CD4-positive, alpha-beta T cell treated with Interleukin-4 for 1 hour (primary cell): ENCODE measurements at regions not wholly inside any gene's neighbourhood (a gene's known extent, or its start where the extent isn't known, plus 50 kb on each side); places are given as distances from the start of the nearest gene placed in this dataset.
"Not testable (repeated sequence)": the region's sequence is repeated elsewhere in the genome, so short reads cannot be mapped to it uniquely, and the experiment has no call there.

Experiments
- DNase-seq, 2 donors: peaks; one replicate each; pipeline ENCODE4 v3.0.0-alpha.2; 2020 to 2022

GRCh38 chr4:63226229-63226628 lies 1183.0 kb downstream of the TECRL start:
- DNase-seq = no peak

GRCh38 chr4:63222466-63222865 lies 1186.8 kb downstream of the TECRL start:
- DNase-seq = no peak

DNA sequence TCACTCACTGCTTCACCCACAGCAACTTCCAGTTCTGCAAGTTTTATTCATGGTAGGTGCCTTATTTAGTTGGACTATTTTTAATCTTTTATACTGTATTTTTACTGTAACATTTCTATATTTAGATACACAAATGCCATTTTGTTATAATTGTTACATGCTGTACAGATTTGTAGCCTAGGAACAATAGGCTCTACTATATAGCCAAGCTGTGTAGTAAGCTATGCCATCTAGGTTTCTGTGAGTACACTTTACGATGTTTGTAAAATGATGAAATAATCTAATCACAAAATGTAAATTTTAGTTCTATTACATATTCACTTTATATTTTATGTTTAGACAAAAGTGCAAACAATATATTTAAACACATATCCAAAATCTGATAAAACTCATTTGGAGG lies 1187.8 kb downstream of the TECRL start:
- no peak for DNase-seq

DNA sequence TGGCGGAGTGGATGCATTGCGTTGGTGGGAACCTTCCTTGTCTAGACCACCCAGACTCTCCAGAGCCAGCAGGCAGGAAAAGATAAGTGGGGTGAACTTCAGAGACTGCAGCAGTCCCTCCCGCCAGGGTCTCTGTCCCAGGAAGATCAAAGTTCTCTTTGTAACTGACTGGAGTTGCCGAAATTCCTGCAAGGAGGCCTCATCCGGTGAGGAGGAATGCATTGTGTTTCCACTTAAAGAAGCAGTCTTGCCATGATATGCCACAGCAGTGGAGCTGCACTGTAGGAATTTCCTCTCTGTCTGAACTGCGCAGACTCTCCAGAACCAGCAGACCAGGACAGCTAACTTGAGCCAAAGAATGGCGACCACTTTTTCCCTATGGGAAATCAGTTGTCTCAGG lies 1190.4 kb downstream of the TECRL start:
- DNase-seq = no peak

DNA sequence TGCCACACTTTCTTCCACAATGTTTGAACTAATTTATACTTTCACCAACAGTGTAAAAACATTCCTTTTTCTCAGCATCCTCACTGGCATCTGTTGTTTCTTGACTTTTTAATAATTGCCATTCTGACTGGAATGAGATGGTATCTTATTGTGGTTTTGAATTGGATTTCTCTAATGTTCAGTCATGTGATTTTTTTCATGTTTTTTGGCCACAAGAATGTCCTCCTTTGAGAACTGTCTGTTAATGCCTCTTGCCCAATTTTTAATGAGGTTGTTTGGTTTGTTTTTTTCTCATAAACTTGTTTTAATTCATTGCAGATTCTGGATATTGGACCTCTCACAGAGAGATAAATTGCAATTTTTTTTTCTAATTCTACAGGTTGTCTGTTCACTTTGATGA lies 1195.2 kb downstream of the TECRL start:
- DNase-seq = no peak

- DNase-seq = no peak
Observed at GRCh38 chr4:63211776-63212479, 1197.3 kb downstream of the TECRL start.

DNA sequence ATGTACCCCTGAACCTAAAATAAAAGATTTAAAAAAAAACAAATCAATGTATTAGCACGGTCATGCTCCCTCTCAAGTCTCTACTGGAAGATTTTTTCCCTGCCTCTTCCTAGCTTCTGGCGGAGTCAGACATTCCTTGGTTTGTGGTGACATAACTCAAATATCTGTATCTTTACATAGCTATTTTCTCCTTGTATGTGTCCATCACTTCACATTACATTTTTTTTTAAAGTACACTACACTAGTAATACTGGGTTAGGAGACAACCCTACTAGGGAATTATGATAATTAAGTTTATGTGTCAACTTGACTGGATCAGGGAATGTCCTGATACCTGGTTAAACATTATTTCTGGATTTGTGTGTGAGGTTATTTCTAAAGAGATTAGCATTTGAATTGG lies 1197.9 kb downstream of the TECRL start:
- no peak for DNase-seq

DNA sequence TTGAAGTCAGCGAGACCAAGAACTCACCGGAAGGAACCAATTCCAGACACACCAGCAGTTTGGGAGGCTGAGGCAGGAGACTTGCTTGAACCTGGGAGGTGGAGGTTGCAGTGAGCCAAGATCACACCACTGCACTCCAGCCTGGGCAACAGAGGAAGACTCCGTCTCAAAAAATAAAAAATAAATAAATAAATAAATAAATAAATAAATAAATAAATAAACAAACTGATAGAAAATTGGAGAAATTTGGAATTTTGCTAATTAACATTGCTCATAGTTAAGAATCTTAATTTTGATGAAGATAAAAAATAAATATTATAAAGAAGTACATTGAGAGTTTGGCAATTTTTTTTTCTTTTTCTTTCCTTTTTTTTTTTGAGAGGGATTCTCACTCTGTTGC lies 1216.2 kb downstream of the TECRL start:
- not testable (repeated sequence) for DNase-seq

- no peak for DNase-seq
Observed at GRCh38 chr4:63171341-63171740, 1237.9 kb downstream of the TECRL start.

DNA sequence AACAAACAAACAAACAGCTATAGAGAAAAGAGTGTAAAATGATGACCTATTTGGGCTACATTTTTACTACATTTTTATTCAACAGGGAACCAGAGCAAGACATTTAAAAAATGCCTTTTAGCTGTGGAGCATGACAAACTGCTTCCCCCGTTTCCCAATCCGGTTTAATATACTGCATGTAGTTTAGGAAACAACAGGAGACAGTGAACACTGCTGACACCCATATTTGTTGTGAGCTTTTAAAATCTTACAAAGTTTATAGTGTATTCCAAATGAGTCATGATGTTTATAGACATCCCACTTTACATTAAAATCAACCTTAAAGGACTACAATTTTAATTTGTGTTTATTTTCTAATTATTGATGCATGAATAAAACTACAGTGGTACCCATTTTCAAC lies 1238.3 kb downstream of the TECRL start:
- no peak for DNase-seq

GRCh38 chr4:63169836-63170235 lies 1239.4 kb downstream of the TECRL start:
- no peak for DNase-seq

GRCh38 chr4:63155561-63155960 lies 1253.7 kb downstream of the TECRL start:
- no peak for DNase-seq

GRCh38 chr4:63123441-63123840 lies 1285.8 kb downstream of the TECRL start:
- DNase-seq = no peak

- DNase-seq = no peak
Observed at GRCh38 chr4:63122955-63123354, 1286.3 kb downstream of the TECRL start.

DNA sequence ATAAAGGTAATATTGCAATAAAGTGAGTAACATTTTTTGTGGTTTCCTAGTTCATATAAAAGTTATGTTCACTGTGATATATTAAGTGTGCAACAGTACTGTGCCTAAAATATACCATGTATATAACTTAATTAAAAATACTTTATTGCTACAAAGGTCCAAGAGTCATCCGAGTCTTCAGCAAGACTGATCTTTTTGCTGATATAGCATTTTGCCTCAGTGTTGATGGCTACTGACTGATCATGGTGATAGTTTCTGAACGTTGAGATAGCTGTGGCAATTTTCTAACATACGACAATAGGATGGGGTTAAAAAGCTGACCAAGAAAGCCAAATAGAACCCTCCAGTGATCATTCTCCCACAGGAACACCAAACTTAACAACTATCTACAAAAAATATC lies 1302.7 kb downstream of the TECRL start:
- DNase-seq = no peak

DNA sequence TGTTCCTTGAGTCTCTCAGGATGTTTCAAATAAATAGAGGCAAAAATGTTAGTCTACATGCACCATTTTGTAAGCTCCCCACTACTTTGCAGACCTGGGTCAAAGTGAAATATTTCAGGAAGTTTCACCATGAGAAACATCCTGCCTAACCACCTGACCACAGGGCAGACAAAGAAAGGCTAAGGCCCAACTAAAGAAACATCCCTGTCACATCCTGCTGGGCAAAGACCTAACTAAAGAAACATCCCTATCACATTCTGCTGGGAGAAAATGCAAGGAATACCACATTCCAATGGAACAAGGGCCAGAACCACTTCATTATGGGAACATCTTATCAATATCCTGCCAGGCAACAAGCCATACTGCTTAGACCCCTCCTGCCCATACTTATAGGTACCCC lies 1303.4 kb downstream of the TECRL start:
- no peak for DNase-seq

DNA sequence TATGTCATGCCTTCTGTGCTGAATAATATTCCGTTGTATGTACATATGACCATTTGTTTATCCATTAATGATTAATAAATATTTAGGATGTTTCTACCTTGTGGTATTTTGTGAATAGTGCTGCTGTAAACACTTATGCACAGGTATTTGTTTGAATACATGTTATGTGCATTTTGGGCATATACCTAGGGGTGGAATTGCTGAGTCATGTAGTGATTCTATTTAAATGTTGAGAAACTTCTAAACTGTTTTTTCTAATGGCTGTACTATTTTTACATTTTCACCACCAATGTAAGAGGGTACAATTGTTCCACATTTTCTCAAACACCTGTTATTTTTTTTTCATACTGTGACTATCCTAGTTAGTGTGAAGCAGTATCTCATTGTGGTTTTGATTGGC lies 1318.6 kb downstream of the TECRL start:
- no peak for DNase-seq

DNA sequence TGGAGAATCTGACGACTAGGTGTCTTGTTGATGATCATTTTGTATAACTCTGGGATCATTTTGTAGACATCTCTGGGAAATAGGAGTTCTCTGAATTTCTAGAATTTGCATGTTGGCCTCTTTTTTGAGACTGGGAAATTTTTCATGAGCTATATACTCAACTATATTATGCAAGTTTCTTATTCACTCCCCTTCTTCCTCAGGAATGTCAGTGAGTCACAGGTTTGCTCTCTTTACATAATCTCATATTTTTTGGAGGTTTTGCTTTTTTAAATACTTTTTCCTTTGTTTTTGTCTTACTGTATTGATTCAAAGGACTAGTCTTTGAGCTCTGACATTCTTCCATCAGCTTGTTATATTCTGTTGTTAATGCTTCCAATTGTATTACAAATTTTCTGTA lies 1324.2 kb downstream of the TECRL start:
- no peak for DNase-seq

DNA sequence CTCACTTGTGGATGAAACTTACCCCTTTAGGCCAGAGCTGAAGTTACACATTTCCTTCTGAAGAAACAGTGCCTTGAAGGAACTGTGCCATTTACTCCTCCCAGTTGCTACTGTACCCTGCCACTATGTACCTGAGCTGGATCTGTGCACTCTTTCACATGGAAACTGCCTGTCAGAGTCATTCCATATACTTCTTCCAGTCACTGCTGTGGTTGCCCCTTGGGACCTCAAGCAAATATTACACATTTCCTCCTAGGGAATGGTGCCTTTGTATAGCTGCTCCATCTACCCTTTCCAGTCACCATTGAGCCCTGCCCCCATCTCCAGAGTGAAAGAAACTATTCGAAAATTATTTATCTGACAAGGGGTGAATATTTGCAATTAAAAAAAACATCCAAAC lies 1328.3 kb downstream of the TECRL start:
- no peak for DNase-seq

DNA sequence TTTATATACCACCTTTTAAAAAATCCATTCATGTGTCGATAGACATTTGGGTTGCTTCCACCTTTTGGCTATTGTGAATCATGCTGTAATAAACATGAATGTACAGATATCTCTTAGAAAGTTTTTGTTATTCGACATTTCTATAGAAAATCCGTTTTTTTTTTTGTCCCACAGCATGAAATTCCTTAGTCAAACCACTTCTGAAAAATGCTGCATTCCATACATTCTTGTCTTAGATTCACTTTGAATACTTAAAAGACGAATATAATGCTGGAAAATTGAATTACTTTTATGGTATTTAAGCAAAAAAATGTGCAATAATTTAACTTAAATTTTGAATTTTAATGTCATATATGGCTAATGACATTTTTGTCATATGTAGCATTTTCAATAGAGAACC lies 1345.5 kb downstream of the TECRL start:
- no peak for DNase-seq

DNA sequence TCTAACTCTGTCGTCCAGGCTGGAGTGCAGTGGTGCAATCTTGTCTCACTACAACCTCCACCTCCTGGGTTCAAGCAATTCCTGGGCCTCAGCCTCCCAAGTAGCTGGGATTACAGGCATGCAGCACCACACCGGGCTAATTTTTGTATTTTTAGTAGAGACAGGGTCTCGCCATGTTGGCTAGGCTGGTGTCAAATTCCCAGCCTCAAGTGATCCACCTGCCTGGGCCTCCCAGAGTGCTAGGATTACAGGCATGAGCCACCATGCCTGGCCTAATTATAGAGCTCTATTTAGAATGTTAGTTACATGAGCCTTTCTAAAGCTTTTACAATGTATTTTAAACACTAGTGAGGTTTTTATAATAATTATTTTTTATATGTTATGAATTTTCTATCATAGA lies 1346.4 kb downstream of the TECRL start:
- not testable (repeated sequence) for DNase-seq

GRCh38 chr4:63049726-63050125 lies 1359.5 kb downstream of the TECRL start:
- DNase-seq = no peak

DNA sequence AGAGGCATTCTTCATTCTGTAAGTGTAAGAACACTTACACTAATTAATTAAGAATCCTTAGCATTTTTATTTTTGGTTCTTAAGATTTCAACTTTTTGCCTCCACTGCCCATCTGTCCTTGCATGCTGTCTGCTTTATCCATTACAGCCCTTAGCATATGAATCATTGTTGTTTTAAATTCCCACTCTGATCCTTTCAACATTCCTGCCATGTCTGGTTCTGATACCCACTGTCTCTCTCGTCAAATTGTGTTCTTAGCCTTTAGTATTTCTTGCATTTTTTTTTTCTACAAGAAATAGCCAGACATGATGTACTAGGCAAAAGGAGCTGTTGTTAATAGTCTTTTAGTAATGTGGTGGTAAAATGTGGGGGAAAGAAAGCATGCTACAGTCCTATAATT lies 1360.0 kb downstream of the TECRL start:
- DNase-seq = no peak

DNA sequence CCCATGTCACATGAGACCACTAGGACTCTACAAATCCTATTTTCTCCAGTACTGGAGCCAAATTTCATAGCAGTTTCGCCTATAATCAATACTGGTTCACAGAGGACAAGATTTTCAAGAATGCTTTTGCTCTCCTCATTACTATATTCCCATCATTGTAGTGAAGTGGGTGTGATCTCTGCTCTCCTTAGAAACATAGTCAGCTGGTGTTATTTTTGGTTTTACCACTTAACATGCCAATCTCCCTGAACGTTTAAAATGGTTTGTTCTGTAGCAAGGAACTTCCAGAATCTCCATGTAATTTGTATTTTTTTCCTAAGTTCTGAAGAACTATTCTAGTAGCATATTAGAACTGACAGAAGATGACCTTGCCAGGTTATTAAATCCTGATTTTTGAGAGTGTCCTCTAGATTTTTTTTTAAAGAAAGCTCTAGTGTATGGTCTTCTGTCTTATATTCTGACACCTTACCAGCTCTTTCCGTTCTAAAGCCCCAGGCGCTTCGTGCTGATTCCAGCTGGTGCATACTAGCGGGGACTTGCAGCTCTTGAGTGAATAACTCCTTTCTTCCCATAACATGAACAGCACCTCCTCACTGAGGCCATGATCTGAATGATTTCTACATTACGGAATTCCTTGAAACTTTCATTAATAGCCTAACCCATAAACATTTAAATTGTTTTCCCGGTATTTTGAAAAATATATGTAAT lies 1372.9 kb downstream of the TECRL start:
- no peak for DNase-seq

- no peak for DNase-seq
Observed at GRCh38 chr4:63029380-63029779, 1379.9 kb downstream of the TECRL start.
